ENCODE measurements at regions not wholly inside any gene's neighbourhood (a gene's known extent, or its start where the extent isn't known, plus 50 kb on each side); places are given as distances from the start of the nearest gene placed in this dataset.

- H4K20me1 ChIP-seq (ENCODE audit: insufficient read depth, low read depth, low read length): no peaks in the 10 kb centered on the region
Measured at GRCh38 chrX:57741107-57741506, 61.0 kb upstream of the NLRP2B start.

GRCh38 chrX:57737881-57738280 is 57.8 kb upstream of the NLRP2B start:
- H3K36me3 ChIP-seq (ENCODE audit: insufficient read depth, low read length): no peaks in the 10 kb centered on the region
- no peak for DNase-seq
- no peaks in the 10 kb centered on the region for H4K20me1 ChIP-seq (ENCODE audit: insufficient read depth, low read depth, low read length)
- H3K27me3 ChIP-seq (ENCODE audit: low read length): no peaks in the 10 kb centered on the region
- H3K4me1 ChIP-seq (ENCODE audit: low read length): no peaks in the 10 kb centered on the region
- H3K27ac ChIP-seq (ENCODE audit: low read length): no peak overlapping the region
- no peak overlapping the region for H2AFZ ChIP-seq (ENCODE audit: low read length)
- H3K9me3 ChIP-seq (ENCODE audit: low read length): no peaks in the 10 kb centered on the region; the same call in 1 of the 2 replicates
- H3K79me2 ChIP-seq (ENCODE audit: low read length): no peaks in the 10 kb centered on the region
- no peaks in the 10 kb centered on the region for H3K9me2 ChIP-seq (replicated peaks; ENCODE audit: insufficient read depth, low read length)
- no peak overlapping the region for H3K4me3 ChIP-seq (ENCODE audit: low read length)
- H3K9ac ChIP-seq (ENCODE audit: low read length): no peak overlapping the region
- no peak overlapping the region for H3K4me2 ChIP-seq (ENCODE audit: low read depth, low read length, poor library complexity, severe bottlenecking)

More at GRCh38 chrX:57741107-57741506, 61.0 kb upstream of the NLRP2B start:
- no peaks in the 10 kb centered on the region for H3K36me3 ChIP-seq (ENCODE audit: insufficient read depth, low read length)
- no peaks in the 10 kb centered on the region for H3K9me2 ChIP-seq (replicated peaks; ENCODE audit: insufficient read depth, low read length)
- H3K79me2 ChIP-seq (ENCODE audit: low read length): no peaks in the 10 kb centered on the region
- no peak overlapping the region for H3K4me2 ChIP-seq (ENCODE audit: low read depth, low read length, poor library complexity, severe bottlenecking)
- DNase-seq: no peak
- H3K9ac ChIP-seq (ENCODE audit: low read length): no peak overlapping the region
- H3K4me3 ChIP-seq (ENCODE audit: low read length): no peak overlapping the region
- no peaks in the 10 kb centered on the region for H3K27me3 ChIP-seq (ENCODE audit: low read length)
- H3K9me3 ChIP-seq (ENCODE audit: low read length): no peaks in the 10 kb centered on the region; the same call in none of the 2 replicates
- H3K27ac ChIP-seq (ENCODE audit: low read length): no peak overlapping the region
- H3K4me1 ChIP-seq (ENCODE audit: low read length): no peaks in the 10 kb centered on the region
- H2AFZ ChIP-seq (ENCODE audit: low read length): no peak overlapping the region
